Hepatocyte (in vitro differentiated cells): ENCODE measurements at regions not wholly inside any gene's neighbourhood (a gene's known extent, or its start where the extent isn't known, plus 50 kb on each side); places are given as distances from the start of the nearest gene placed in this dataset.

ENCODE experiments used
- DNase-seq: peaks from one replicate; pipeline ENCODE4 v3.0.0-alpha.2; 2016; ENCODE audit warnings: low spot score
- H2AFZ ChIP-seq: fragments of 200-600 bp; sonication (generic); 2 replicates; pipeline ENCODE4 v1.6.0; 2016; ENCODE audit warnings: antibody characterized with exemption, mild to moderate bottlenecking
- H3K27ac ChIP-seq: fragments of 200-600 bp; sonication (generic); 2 replicates; pipeline ENCODE4 v1.5.1; 2016; ENCODE audit warnings: mild to moderate bottlenecking
- H3K27me3 ChIP-seq: fragments of 200-600 bp; sonication (generic); 2 replicates; pipeline ENCODE4 v1.6.1; 2016
- H3K36me3 ChIP-seq: fragments of 200-600 bp; sonication (generic); replicated peaks from 2 replicates; pipeline ENCODE4 v1.5.1; 2016; ENCODE audit warnings: low read depth; ENCODE audit not compliant: insufficient read depth
- H3K4me1 ChIP-seq: fragments of 200-600 bp; sonication (generic); 2 replicates; pipeline ENCODE4 v1.5.1; 2016; ENCODE audit warnings: mild to moderate bottlenecking, moderate library complexity; ENCODE audit not compliant: insufficient read depth
- H3K4me2 ChIP-seq: fragments of 200-600 bp; sonication (generic); 2 replicates; pipeline ENCODE4 v1.6.0; 2016
- H3K4me3 ChIP-seq: fragments of 200-600 bp; sonication (generic); 2 replicates; pipeline ENCODE4 v1.5.1; 2016; ENCODE audit warnings: mild to moderate bottlenecking
- H3K79me2 ChIP-seq: fragments of 200-600 bp; sonication (generic); 2 replicates; pipeline ENCODE4 v1.6.0; 2017; ENCODE audit warnings: mild to moderate bottlenecking
- H3K9me2 ChIP-seq: fragments of 200-600 bp; sonication (generic); replicated peaks from 2 replicates; pipeline ENCODE4 v1.6.0; 2017; ENCODE audit warnings: mild to moderate bottlenecking; ENCODE audit not compliant: insufficient read depth
- H3K9me3 ChIP-seq: fragments of 200-600 bp; sonication (generic); 2 replicates; pipeline ENCODE4 v1.5.1; 2016; ENCODE audit warnings: low read depth, mild to moderate bottlenecking
- H4K20me1 ChIP-seq: fragments of 200-600 bp; sonication (generic); 2 replicates; pipeline ENCODE4 v1.6.0; 2016; ENCODE audit warnings: mild to moderate bottlenecking; ENCODE audit not compliant: insufficient read depth, poor library complexity, severe bottlenecking
- CTCF ChIP-seq: fragments of 200-600 bp; sonication (generic); IDR thresholded peaks from 2 replicates; pipeline ENCODE4 v1.5.1; 2016; ENCODE audit warnings: antibody characterized with exemption, mild to moderate bottlenecking; ENCODE audit not compliant: poor library complexity
- EZH2 ChIP-seq: fragments of 200-600 bp; sonication (generic); IDR thresholded peaks from 2 replicates; pipeline ENCODE4 v1.6.1; 2016; ENCODE audit warnings: antibody characterized with exemption, mild to moderate bottlenecking, borderline replicate concordance
- EZH2phosphoT487 ChIP-seq: fragments of 200-600 bp; sonication (generic); IDR thresholded peaks from one replicate; pipeline ENCODE4 v1.6.1; 2018; ENCODE audit warnings: antibody characterized with exemption, mild to moderate bottlenecking, low read depth, moderate library complexity; ENCODE audit not compliant: unreplicated experiment, severe bottlenecking
- WGBS: methylation state at CpG from one replicate; pipeline ENCODE4 v1.1.6; 2016; ENCODE audit warnings: low lambda C conversion rate; ENCODE audit errors: missing lambda C conversion rate; 5-methylcytosine and 5-hydroxymethylcytosine counted together

GRCh38 chr2:134773335-134773734 is 54.5 kb upstream of the TMEM163 start:
- no peak overlapping the region for H2AFZ ChIP-seq
- no peaks in the 10 kb centered on the region for H3K9me3 ChIP-seq
- no peaks in the 10 kb centered on the region for H3K79me2 ChIP-seq
- no peak overlapping the region for H3K27ac ChIP-seq
- 65% methylated on average over 7 of the region's 7 CpGs for WGBS
- no peak overlapping the region for H3K4me2 ChIP-seq
- no peak overlapping the region for H3K4me3 ChIP-seq
- H3K36me3 ChIP-seq: no peaks in the 10 kb centered on the region
- no peaks in the 10 kb centered on the region for H3K4me1 ChIP-seq
- TF ChIP-seq CTCF (no peak), EZH2phosphoT487 (no peak), EZH2 (no peak)
- H3K9me2 ChIP-seq: no peaks in the 10 kb centered on the region
- H3K27me3 ChIP-seq: no peaks in the 10 kb centered on the region
- DNase-seq: no peak
- H4K20me1 ChIP-seq: no peaks in the 10 kb centered on the region

GRCh38 chr2:134773759-134774742 is 55.3 kb upstream of the TMEM163 start:
- no peaks in the 10 kb centered on the region for H3K9me2 ChIP-seq
- no peak overlapping the region for H3K4me3 ChIP-seq
- no peak overlapping the region for H2AFZ ChIP-seq
- TF ChIP-seq CTCF: no peak
- no peak for TF ChIP-seq EZH2
- TF ChIP-seq EZH2phosphoT487: no peak
- no peaks in the 10 kb centered on the region for H3K36me3 ChIP-seq
- no peaks in the 10 kb centered on the region for H4K20me1 ChIP-seq
- H3K79me2 ChIP-seq: no peaks in the 10 kb centered on the region
- 67% methylated on average over 7 of the region's 7 CpGs for WGBS
- H3K4me2 ChIP-seq: no peak overlapping the region
- no peaks in the 10 kb centered on the region for H3K9me3 ChIP-seq
- H3K4me1 ChIP-seq: no peaks in the 10 kb centered on the region
- DNase-seq: peak; percentile 25
- H3K27ac ChIP-seq: no peak overlapping the region
- H3K27me3 ChIP-seq: no peaks in the 10 kb centered on the region

- WGBS: 56% methylated on average over 10 of the region's 10 CpGs
- Histone ChIP-seq H2AFZ (no peak overlapping the region), H4K20me1 (no peaks in the 10 kb centered on the region), H3K4me1 (no peaks in the 10 kb centered on the region), H3K9me3 (no peaks in the 10 kb centered on the region), H3K9me2 (no peaks in the 10 kb centered on the region), H3K27me3 (no peaks in the 10 kb centered on the region), H3K27ac (no peak overlapping the region), H3K79me2 (no peaks in the 10 kb centered on the region), H3K4me3 (no peak overlapping the region), H3K36me3 (no peaks in the 10 kb centered on the region), H3K4me2 (no peak overlapping the region)
- no peak for DNase-seq
- no peak for TF ChIP-seq CTCF
- TF ChIP-seq EZH2: no peak
- no peak for TF ChIP-seq EZH2phosphoT487
These were observed 56.2 kb upstream of the TMEM163 start for GRCh38 chr2:134774786-134775641.
